SW 1271 (cell line): ENCODE measurements at regions not wholly inside any gene's neighbourhood (a gene's known extent, or its start where the extent isn't known, plus 50 kb on each side); places are given as distances from the start of the nearest gene placed in this dataset.
"Not testable (repeated sequence)": the region's sequence is repeated elsewhere in the genome, so short reads cannot be mapped to it uniquely, and the experiment has no call there.

ENCODE experiments used
- DNase-seq, 2 experiments: peaks; one replicate each; lab custom pipeline; 2025; lab: John Stamatoyannopoulos, UW

- peak; percentile 47 to 79 for DNase-seq
Observed at GRCh38 chr18:42545825-42546224, 569.7 kb downstream of the RIT2 start.

DNA sequence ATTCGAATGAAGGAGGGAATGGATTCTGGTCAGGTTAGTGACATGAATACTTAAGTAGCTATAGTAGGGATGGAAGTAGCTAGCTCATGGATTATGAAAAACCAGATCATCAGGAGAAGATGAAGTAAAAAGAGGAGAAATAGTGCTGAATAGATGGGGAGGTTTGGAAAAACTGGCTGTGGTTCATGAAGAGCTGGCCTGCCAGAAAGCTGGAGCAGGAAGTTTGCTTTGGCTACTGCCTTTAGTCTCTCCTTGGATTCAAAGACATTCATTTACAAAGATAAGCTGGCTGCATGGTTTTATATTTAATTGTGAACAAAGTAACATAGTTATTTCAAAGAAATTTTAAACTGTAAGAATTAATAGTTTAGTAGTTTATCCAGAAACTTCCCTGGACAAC is 567.0 kb downstream of the RIT2 start:
- no peak for DNase-seq

DNA sequence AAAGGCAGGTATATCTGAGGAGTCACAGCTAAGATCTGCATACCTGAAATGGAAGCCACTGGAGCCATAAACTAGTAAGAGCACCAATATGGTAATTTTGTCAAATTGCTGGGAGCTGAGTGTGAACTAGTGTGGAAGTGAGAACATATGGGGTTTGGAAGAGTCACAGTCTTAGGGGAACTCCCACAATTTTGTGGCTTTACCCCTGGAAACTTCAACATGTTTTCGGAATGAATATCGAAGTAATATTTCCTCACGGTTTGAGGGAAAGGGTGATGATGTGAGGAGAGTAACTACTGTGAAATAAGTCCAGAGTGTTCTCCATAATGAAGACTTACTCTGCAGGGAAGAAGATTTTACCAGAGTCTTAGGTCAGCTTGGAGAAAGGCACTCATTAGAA is 565.9 kb downstream of the RIT2 start:
- DNase-seq: no peak

GRCh38 chr18:42552559-42552958 is 562.9 kb downstream of the RIT2 start:
- not testable (repeated sequence) for DNase-seq

- DNase-seq: peak in 1 of 2 experiments; percentile 38
Observed at GRCh38 chr18:42559069-42559690, 556.3 kb downstream of the RIT2 start.

DNA sequence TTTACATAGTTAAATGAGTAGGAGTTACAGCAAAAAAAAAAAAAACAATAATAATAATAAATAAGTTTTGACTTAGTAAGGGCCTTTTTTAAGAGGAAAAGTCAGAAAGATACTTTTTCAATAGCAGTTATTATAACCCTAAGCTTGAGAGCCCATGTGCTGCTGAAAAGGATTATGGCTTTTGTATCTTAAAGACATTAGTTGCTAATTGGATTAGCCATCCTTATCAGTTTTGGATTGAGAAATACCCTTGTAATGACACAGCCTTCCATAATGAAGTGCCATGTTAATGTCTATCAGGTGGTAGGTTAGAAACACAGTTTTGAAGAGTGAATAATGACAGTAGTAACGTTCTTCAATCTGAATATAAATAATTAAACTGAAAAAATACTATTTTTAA is 554.0 kb downstream of the RIT2 start:
- DNase-seq: no peak

DNA sequence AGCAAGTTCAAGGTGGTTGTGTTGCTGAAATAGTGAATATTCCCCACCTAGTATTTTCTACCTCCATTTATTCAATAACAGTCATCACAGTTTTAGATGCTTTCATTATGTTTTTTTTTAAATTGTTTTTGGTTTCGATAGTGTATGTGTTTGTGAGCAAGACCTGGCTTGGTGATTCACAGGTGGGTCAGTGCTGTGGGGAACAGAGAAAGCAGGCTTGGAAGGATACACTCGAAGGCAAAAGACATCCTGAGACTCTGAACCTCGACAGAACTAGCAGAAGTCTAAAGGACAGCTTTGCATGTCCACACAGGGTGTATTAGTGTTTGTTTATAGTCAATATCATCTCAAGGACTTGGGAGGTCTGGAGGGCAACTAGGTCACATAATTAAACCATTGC is 551.5 kb downstream of the RIT2 start:
- no peak for DNase-seq

GRCh38 chr18:42564761-42565160 is 550.7 kb downstream of the RIT2 start:
- DNase-seq: no peak

GRCh38 chr18:42568773-42569172 is 546.7 kb downstream of the RIT2 start:
- DNase-seq: no peak

DNA sequence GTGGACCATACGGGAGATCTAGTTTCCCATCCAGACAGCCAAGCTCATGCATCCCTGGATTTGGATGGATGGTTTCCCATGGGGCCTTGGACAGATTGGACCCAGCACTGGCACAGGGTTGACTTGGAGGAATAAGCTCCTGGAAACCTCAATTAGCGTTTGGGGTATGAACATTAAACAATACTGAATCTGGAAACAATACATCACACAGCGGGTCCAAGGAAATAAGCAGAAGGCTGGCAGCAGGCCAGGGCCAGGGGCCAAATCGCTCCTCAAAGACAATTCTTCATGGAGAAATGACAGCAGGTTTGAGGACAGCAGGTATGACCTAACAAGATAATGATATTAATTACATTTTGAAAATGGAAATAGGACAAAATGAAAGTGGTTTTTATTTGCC is 540.6 kb downstream of the RIT2 start:
- no peak for DNase-seq

DNA sequence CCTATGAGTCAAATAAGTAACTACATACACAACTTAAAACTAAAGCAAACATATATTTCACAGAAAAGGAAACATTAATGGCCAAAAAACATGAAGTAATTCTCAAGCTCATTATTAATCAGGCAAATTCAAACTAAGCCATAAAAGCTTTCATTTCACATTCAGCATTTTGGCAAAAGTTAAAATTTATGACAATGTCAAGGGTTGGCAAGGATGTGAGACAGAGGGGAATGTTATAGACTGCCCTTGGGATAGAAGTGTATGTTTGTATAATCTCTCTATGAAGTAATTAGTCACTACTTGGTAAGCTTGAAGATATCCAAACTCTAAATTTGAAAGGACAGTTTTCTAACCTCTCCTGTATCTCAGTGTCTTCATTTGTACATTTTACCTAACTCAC is 539.4 kb downstream of the RIT2 start:
- DNase-seq: no peak

- DNase-seq: no peak
Observed at GRCh38 chr18:42578792-42579191, 536.7 kb downstream of the RIT2 start.

DNA sequence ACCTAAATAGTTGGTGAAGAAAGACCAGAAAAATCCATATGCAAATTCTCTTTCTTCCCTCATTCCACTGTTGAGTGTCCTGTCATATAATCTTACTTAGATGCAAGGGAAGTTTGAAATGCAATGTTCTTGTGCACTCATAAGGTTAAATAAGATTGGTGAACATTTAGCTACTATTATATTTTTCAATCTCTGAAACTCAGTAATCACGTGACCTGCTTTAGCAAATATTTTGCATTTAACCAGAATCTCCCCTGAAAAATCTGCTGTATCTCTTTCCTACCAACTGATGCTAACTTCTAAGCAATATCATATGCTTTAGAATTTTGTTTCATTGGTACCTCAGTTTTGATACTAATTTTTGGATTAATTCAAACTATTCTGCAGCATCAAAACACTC is 533.2 kb downstream of the RIT2 start:
- DNase-seq: no peak

GRCh38 chr18:42583283-42583731 is 532.2 kb downstream of the RIT2 start:
- peak in 1 of 2 experiments; percentile 54 for DNase-seq

- no peak for DNase-seq
Observed at GRCh38 chr18:42586601-42587000, 528.9 kb downstream of the RIT2 start.

DNA sequence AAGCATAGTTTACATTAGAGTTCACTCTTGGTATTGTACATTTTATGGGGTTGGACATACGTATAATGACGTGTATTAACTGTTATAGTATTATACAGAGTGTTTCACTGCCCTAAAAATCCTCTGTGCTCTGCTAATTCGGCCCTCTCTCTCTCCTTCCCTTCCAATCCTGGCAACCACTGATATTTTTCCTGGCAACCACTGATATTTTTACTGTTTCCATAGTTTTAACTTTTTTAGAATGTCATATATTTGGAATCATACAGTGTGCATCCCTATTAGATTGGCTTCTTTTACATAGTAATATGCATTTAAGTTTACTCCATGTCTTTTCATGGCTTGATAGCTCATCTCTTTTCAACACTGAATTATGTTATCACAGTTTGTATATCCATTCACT is 526.7 kb downstream of the RIT2 start:
- DNase-seq: no peak

- no peak for DNase-seq
Observed at GRCh38 chr18:42604820-42605219, 510.7 kb downstream of the RIT2 start.

DNA sequence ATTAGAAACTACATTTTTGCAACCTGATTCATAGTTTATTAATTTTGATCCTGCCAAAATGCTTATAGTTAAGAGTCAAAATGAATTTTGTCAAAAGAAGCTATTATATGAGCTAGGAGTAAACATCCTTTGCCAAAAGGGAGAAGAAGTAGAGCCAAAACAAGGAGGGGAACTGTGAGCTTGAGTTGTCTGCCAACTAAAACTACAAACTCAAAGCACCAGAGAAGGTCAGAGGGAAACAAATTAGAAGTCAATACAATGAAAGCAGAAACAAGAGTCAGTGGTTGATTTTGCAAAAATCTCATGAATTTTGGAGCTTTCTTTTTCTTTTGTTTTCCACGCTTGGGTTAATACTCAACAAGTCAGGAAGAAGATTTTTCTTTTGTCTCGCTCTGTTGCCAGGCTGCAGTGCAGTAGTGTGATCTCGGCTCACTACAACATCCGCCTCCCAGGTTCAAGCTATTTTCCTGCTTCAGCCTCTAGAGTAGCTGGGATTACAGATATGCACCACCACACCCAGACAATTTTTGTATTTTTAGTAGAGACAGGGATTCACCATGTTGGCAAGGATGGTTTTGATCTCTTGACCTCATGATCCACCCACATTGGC is 508.5 kb downstream of the RIT2 start:
- DNase-seq: no peak

GRCh38 chr18:42611134-42611533 is 504.4 kb downstream of the RIT2 start:
- DNase-seq: no peak

DNA sequence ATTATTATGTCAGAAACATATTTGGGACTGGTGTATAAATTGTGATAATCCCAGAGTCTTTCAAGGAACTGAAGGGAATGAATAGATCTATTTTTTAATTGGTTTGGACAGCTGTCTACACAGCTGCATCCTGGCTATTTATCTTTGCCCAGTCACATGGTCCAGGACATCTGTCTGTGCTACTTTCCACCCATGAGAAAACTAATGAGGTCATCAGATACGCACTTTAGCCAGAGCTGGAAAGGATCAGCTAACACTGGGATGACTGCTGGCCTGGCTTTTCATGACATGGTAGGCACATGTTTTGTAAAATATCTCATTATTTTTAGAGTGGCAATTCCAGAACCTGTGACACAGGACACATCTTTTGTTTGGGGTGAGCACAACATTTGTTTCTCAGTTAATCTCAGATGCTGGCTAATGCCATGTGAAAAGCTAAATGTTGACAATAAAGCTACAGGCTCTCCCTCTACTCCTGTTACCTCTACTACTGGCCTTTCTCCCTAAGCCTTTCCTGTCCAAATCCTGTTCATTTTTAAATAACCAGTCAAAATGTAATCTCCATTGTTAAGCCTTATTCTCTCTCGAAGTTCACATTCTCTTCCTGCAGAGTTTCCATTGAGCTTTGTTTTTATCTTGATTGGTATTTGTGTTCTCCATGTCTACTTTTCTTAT is 500.7 kb downstream of the RIT2 start:
- no peak for DNase-seq

DNA sequence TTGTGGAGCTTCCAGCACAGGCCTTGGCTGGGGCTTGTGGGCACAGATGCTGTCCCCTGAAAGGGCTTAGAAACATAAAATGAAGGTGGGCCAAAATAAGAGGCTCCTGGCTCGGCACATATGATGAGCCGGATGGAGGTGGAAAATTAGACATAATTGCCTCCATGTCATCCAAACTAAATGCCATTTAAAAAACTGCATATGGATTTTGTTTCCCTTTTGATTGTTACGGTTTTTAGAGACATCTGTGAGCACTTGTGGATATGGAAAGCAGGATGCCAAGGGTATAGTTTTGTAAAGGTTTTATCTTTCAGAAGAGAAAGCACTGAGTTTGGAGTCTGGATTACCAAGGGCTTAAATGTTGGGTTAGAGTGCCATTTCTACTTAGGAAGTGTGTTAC is 498.3 kb downstream of the RIT2 start:
- DNase-seq: no peak

GRCh38 chr18:42619771-42620170 is 495.7 kb downstream of the RIT2 start:
- no peak for DNase-seq

DNA sequence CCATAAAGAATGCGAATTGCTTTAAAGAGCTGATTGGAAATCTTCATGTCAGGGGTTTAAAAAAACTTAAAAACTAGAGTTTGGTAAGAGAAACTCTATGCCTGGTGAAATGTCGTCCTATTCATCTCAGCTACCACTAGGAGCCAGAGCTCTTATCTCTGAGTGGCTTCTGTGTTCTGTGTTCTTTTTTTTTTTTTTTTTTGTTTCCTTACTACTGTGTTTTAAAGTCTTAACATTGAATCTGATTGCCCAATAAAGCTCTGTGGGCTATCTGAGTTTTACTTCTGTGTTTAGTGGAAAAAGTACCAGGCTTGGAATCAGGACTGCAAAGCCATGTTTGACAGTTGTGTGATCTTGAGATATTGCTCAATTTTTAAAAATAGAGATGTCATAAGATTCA is 494.8 kb downstream of the RIT2 start:
- DNase-seq: no peak

- no peak for DNase-seq
Observed at GRCh38 chr18:42623935-42624334, 491.6 kb downstream of the RIT2 start.
